ENCODE measurements at regions not wholly inside any gene's neighbourhood (a gene's known extent, or its start where the extent isn't known, plus 50 kb on each side); places are given as distances from the start of the nearest gene placed in this dataset.

DNA sequence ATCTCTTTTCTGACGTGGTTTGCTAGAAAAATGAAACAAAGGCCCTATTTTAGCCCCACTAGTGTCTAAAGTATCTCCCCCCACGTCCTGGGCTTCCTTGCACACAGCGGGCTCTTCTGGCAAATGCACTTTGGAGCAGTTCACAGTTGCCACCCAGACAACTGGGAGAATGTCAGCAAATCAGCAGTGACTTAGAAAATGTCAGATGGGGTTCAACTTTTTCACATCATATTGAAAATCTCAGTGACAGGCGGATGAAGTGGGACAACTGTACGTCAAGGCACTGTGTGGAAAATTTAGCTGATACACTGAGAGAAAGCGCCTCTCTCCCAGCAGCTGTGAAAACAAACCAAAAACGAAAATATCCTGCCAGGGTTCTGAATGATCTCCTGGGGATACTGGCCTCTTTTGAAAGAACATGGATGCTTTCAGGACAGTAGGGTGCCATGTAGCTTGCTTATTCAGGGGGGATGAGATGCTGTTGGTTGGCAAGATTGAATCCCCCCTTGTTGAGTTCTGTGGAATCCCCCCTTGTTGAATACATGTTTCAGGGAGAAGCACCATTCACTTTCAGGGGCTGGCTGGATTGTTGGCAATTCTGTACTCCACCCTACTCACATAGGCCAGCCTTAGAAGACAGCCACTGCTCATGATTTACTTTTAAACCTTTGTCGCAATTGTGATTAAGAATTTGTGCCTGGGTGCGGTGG, 372.8 kb upstream of the CELF2 start:
- TF ChIP-seq, protein P1, sequence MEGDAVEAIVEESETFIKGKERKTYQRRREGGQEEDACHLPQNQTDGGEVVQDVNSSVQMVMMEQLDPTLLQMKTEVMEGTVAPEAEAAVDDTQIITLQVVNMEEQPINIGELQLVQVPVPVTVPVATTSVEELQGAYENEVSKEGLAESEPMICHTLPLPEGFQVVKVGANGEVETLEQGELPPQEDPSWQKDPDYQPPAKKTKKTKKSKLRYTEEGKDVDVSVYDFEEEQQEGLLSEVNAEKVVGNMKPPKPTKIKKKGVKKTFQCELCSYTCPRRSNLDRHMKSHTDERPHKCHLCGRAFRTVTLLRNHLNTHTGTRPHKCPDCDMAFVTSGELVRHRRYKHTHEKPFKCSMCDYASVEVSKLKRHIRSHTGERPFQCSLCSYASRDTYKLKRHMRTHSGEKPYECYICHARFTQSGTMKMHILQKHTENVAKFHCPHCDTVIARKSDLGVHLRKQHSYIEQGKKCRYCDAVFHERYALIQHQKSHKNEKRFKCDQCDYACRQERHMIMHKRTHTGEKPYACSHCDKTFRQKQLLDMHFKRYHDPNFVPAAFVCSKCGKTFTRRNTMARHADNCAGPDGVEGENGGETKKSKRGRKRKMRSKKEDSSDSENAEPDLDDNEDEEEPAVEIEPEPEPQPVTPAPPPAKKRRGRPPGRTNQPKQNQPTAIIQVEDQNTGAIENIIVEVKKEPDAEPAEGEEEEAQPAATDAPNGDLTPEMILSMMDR (optimal IDR thresholded peaks at IDR 0.05 in 1 of 3, IDR thresholded peaks at IDR 0.05 in 1 of 3, conservative IDR thresholded peaks at IDR 0.05 in 1 of 3; ENCODE audit: extremely low read depth in 1 of 3, insufficient read depth in 2 of 3, low read length in 3 of 3): no peak
- TF ChIP-seq EZH2 (IDR thresholded peaks at IDR 0.05; ENCODE audit: low read length): no peak
